ENCODE measurements at regions not wholly inside any gene's neighbourhood (a gene's known extent, or its start where the extent isn't known, plus 50 kb on each side); places are given as distances from the start of the nearest gene placed in this dataset.

DNA sequence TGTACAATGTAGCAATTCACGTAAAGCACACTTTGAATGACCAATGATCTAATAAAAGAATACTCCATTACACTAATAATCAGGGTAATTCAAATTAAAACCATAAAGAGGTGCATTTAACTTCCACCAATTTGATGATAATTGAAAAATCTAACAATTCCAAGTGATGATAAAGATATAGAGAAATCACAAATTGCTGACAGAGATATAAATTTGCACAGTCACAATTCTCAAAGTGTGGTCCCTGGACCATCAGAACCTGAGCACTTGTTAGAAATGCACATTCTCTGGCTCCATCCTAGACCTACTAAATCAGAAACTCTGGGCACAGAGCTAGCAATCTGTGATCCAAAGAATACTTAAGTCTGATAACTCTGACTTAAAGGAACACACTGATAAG lies 165.8 kb upstream of the DCC start:
- Histone ChIP-seq H2BK12ac (ENCODE audit: low read depth, low read length) (no peak overlapping the region), H2BK120ac (replicated peaks; ENCODE audit: low read depth, low read length) (no peak overlapping the region), H3K14ac (ENCODE audit: insufficient read length) (no peak overlapping the region), H2AFZ (ENCODE audit: low read length) (no peak overlapping the region), H3K56ac (replicated peaks; ENCODE audit: insufficient read length, low read depth, low read length) (no peak overlapping the region), H4K8ac (ENCODE audit: extremely low read depth, insufficient read depth, low read length) (no peak overlapping the region), H4K91ac (replicated peaks; ENCODE audit: insufficient read length, low read length) (no peak overlapping the region), H2BK20ac (ENCODE audit: low read length) (no peak overlapping the region), H3K4me2 (ENCODE audit: insufficient read depth in 1 of 2, low read depth in 2 of 2, low read length in 2 of 2) (no peak overlapping the region), H4K20me1 (replicated peaks in 1 of 2; ENCODE audit: control insufficient read depth in 1 of 2, insufficient read depth in 2 of 2, low read length in 2 of 2) (no peaks in the 10 kb centered on the region), H2AK5ac (ENCODE audit: low read depth, low read length) (no peak overlapping the region), H3K9ac (replicated peaks in 1 of 4; ENCODE audit: extremely low read depth in 1 of 4, low read depth in 3 of 4, low read length in 3 of 4) (no peak overlapping the region), H3K27me3 (replicated peaks in 1 of 4; ENCODE audit: control insufficient read depth in 3 of 4, extremely low read depth in 1 of 4, insufficient read depth in 3 of 4, low read length in 3 of 4) (no peaks in the 10 kb centered on the region), H3K4me1 (replicated peaks in 1 of 4; ENCODE audit: control insufficient read depth in 3 of 4, insufficient read depth in 4 of 4, low read length in 3 of 4) (no peaks in the 10 kb centered on the region), H3K4ac (replicated peaks; ENCODE audit: insufficient read length, low read depth, low read length) (no peak overlapping the region), H3K23ac (ENCODE audit: insufficient read length) (no peak overlapping the region), H2BK15ac (ENCODE audit: low read length) (no peak overlapping the region), H3K79me1 (ENCODE audit: low read depth, low read length) (no peaks in the 10 kb centered on the region), H2BK5ac (ENCODE audit: low read depth, low read length) (no peak overlapping the region), H3K18ac (ENCODE audit: extremely low read depth, low read length) (no peak overlapping the region), H3K9me3 (ENCODE audit: insufficient read depth in 2 of 2, low read depth in 1 of 2, low read length in 1 of 2) (no peaks in the 10 kb centered on the region), H3K23me2 (ENCODE audit: low read depth, low read length) (no peaks in the 10 kb centered on the region), H4K5ac (ENCODE audit: insufficient read length, low read depth, low read length) (no peak overlapping the region), H3K79me2 (ENCODE audit: control insufficient read depth in 1 of 2, insufficient read depth in 2 of 2, low read length in 2 of 2) (no peaks in the 10 kb centered on the region), H3K36me3 (ENCODE audit: control insufficient read depth in 2 of 4, insufficient read depth in 4 of 4, low read length in 3 of 4) (no peaks in the 10 kb centered on the region), H3K4me3 (ENCODE audit: extremely low read depth in 1 of 4, insufficient read depth in 2 of 4, low read depth in 3 of 4, low read length in 4 of 4) (no peak overlapping the region), H3K27ac (ENCODE audit: low read depth, low read length) (no peak overlapping the region)
- no peak for DNase-seq (ENCODE audit: low read depth in 1 of 2, low spot score in 2 of 2)
- ChIA-PET POLR2A (ENCODE audit: partially characterized antibody) (no interaction called here), CTCF (ENCODE audit: partially characterized antibody) (no interaction called here)
- 100% methylated on average over 1 of the region's 1 CpG; no CpG with 5 or more reads in 1 of the 2 experiments for WGBS, 2 experiments (ENCODE audit: extremely low coverage in 1 of 2, insufficient coverage in 1 of 2, insufficient read length in 1 of 2, insufficient replicate concordance in 2 of 2, low coverage in 1 of 2, low lambda C conversion rate in 2 of 2, missing lambda C conversion rate in 1 of 2)
- no peak for FAIRE-seq
- TF ChIP-seq USF2 (IDR thresholded peaks at IDR 0.05; ENCODE audit: low read length) (no peak), CHD1 (IDR thresholded peaks at IDR 0.05; ENCODE audit: low read depth, low read length) (no peak), SIN3A (conservative IDR thresholded peaks at IDR 0.05 in 1 of 2, IDR thresholded peaks at IDR 0.05 in 1 of 2; ENCODE audit: low read depth in 1 of 2, low read length in 2 of 2) (no peak), CREB1 (IDR thresholded peaks at IDR 0.05) (no peak), SP2 (IDR thresholded peaks at IDR 0.05; ENCODE audit: low read length) (no peak), SIX5 (IDR thresholded peaks at IDR 0.05; ENCODE audit: low read depth, low read length) (no peak), MAFK (IDR thresholded peaks at IDR 0.05; ENCODE audit: low read depth, low read length) (no peak), TAF7 (optimal IDR thresholded peaks at IDR 0.05; ENCODE audit: borderline replicate concordance, low read depth, low read length) (no peak), YY1 (IDR thresholded peaks at IDR 0.05; ENCODE audit: low read depth, low read length) (no peak), ASH2L (IDR thresholded peaks at IDR 0.05; ENCODE audit: low read length) (no peak), CHD2 (IDR thresholded peaks at IDR 0.05; ENCODE audit: low read length) (no peak), CEBPB (IDR thresholded peaks at IDR 0.05; ENCODE audit: low read depth, low read length) (no peak)
- TF ChIP-seq, protein P1, sequence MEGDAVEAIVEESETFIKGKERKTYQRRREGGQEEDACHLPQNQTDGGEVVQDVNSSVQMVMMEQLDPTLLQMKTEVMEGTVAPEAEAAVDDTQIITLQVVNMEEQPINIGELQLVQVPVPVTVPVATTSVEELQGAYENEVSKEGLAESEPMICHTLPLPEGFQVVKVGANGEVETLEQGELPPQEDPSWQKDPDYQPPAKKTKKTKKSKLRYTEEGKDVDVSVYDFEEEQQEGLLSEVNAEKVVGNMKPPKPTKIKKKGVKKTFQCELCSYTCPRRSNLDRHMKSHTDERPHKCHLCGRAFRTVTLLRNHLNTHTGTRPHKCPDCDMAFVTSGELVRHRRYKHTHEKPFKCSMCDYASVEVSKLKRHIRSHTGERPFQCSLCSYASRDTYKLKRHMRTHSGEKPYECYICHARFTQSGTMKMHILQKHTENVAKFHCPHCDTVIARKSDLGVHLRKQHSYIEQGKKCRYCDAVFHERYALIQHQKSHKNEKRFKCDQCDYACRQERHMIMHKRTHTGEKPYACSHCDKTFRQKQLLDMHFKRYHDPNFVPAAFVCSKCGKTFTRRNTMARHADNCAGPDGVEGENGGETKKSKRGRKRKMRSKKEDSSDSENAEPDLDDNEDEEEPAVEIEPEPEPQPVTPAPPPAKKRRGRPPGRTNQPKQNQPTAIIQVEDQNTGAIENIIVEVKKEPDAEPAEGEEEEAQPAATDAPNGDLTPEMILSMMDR (IDR thresholded peaks at IDR 0.05; ENCODE audit: control extremely low read depth in 1 of 3, insufficient read depth in 1 of 3, low read depth in 1 of 3, low read length in 3 of 3) = no peak
